NCI-H146 (cell line): ENCODE measurements at regions not wholly inside any gene's neighbourhood (a gene's known extent, or its start where the extent isn't known, plus 50 kb on each side); places are given as distances from the start of the nearest gene placed in this dataset.
"Not testable (repeated sequence)": the region's sequence is repeated elsewhere in the genome, so short reads cannot be mapped to it uniquely, and the experiment has no call there.

Experiments
- DNase-seq: peaks from one replicate; lab custom pipeline; 2025; lab: John Stamatoyannopoulos, UW

GRCh38 chr10:53432035-53432434 lies 659.5 kb upstream of the MBL2 start:
- peak; percentile 14 for DNase-seq

GRCh38 chr10:53430974-53431373 lies 658.4 kb upstream of the MBL2 start:
- peak; percentile 28 for DNase-seq

GRCh38 chr10:53430127-53430891 lies 657.7 kb upstream of the MBL2 start:
- peak; percentile 44 for DNase-seq

GRCh38 chr10:53422223-53422888 lies 649.8 kb upstream of the MBL2 start:
- DNase-seq, result no peak

GRCh38 chr10:53412651-53413050 lies 640.1 kb upstream of the MBL2 start:
- no peak for DNase-seq

- no peak for DNase-seq
Measured at GRCh38 chr10:53406532-53406931, 633.9 kb upstream of the MBL2 start.

- DNase-seq, result peak; percentile 63
Measured at GRCh38 chr10:53403688-53404087, 631.1 kb upstream of the MBL2 start.

- no peak for DNase-seq
Measured at GRCh38 chr10:53402594-53402993, 630.0 kb upstream of the MBL2 start.

- no peak for DNase-seq
Measured at GRCh38 chr10:53401536-53401935, 629.0 kb upstream of the MBL2 start.

GRCh38 chr10:53396876-53397275 lies 624.3 kb upstream of the MBL2 start:
- no peak for DNase-seq

GRCh38 chr10:53395449-53395848 lies 622.9 kb upstream of the MBL2 start:
- no peak for DNase-seq

- peak; percentile 44 for DNase-seq
Measured at GRCh38 chr10:53387562-53387961, 615.0 kb upstream of the MBL2 start.

- DNase-seq, result no peak
Measured at GRCh38 chr10:53382543-53382942, 610.0 kb upstream of the MBL2 start.

- no peak for DNase-seq
Measured at GRCh38 chr10:53379956-53380355, 607.4 kb upstream of the MBL2 start.

GRCh38 chr10:53370347-53370746 lies 597.8 kb upstream of the MBL2 start:
- no peak for DNase-seq

- DNase-seq, result no peak
Measured at GRCh38 chr10:53361936-53362335, 589.4 kb upstream of the MBL2 start.

- DNase-seq, result no peak
Measured at GRCh38 chr10:53361281-53361680, 588.7 kb upstream of the MBL2 start.

GRCh38 chr10:53358978-53359377 lies 586.4 kb upstream of the MBL2 start:
- not testable (repeated sequence) for DNase-seq

- no peak for DNase-seq
Measured at GRCh38 chr10:53358536-53358935, 586.0 kb upstream of the MBL2 start.

- no peak for DNase-seq
Measured at GRCh38 chr10:53357587-53357986, 585.0 kb upstream of the MBL2 start.

GRCh38 chr10:53356616-53357349 lies 584.2 kb upstream of the MBL2 start:
- DNase-seq, result no peak

GRCh38 chr10:53342531-53342930 lies 569.9 kb upstream of the MBL2 start:
- not testable (repeated sequence) for DNase-seq

GRCh38 chr10:53338199-53338598 lies 565.6 kb upstream of the MBL2 start:
- DNase-seq, result not testable (repeated sequence)
